ENCODE measurements at regions not wholly inside any gene's neighbourhood (a gene's known extent, or its start where the extent isn't known, plus 50 kb on each side); places are given as distances from the start of the nearest gene placed in this dataset.

DNA sequence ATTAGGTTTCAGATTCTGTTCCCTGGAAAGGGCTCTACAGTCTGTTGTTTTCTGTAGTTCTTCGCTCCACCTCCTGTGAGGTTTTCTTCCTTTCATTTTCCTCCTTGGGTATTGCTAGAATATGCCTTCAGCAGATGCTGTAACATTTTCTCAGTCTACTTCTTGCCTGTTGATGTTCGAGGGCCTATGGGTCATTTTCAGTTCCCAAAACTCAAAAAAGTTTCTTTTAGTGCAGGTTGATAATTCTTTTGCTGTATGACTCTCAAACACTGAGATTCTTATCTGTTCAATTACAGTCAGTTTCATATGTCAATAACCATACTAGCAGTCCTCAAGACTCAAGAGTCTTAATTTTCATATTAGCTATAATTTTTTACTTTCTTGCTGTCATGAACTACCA, 268.3 kb downstream of the RFC3 start:
- H3F3A ChIP-seq (ENCODE audit: insufficient read depth, low read depth) = no peaks in the 10 kb centered on the region; the same call in 1 of the 2 replicates
- DNase-seq = no peak
- 0 out of 2 replicates have a peak, but pooled peaks cover 2% of the 10 kb centered on the region for H3K9me3 ChIP-seq (ENCODE audit: insufficient read depth, low read depth)
- H3K79me2 ChIP-seq (ENCODE audit: low read depth) = no peaks in the 10 kb centered on the region
- no peaks in the 10 kb centered on the region for H3K4me1 ChIP-seq (replicated peaks; ENCODE audit: insufficient read depth)
- no TSS peak for BruUV-seq (replicated peaks)
- H3K9me2 ChIP-seq (ENCODE audit: insufficient read depth) = no peaks in the 10 kb centered on the region
- TF ChIP-seq, protein P1, sequence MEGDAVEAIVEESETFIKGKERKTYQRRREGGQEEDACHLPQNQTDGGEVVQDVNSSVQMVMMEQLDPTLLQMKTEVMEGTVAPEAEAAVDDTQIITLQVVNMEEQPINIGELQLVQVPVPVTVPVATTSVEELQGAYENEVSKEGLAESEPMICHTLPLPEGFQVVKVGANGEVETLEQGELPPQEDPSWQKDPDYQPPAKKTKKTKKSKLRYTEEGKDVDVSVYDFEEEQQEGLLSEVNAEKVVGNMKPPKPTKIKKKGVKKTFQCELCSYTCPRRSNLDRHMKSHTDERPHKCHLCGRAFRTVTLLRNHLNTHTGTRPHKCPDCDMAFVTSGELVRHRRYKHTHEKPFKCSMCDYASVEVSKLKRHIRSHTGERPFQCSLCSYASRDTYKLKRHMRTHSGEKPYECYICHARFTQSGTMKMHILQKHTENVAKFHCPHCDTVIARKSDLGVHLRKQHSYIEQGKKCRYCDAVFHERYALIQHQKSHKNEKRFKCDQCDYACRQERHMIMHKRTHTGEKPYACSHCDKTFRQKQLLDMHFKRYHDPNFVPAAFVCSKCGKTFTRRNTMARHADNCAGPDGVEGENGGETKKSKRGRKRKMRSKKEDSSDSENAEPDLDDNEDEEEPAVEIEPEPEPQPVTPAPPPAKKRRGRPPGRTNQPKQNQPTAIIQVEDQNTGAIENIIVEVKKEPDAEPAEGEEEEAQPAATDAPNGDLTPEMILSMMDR (conservative IDR thresholded peaks at IDR 0.05) = no peak
- TF ChIP-seq EZH2 (IDR thresholded peaks at IDR 0.05; ENCODE audit: low read depth) = no peak
- H4K20me1 ChIP-seq (ENCODE audit: insufficient read depth) = no peaks in the 10 kb centered on the region
- no peak overlapping the region for H3K27ac ChIP-seq
- no peak overlapping the region for H3K4me3 ChIP-seq
- no peak overlapping the region for H2AFZ ChIP-seq
- H3K4me2 ChIP-seq = no peak overlapping the region
- H3K27me3 ChIP-seq (ENCODE audit: insufficient read depth, low read depth) = no peaks in the 10 kb centered on the region
- H3K36me3 ChIP-seq (ENCODE audit: low read depth) = no peaks in the 10 kb centered on the region
- CTCF ChIA-PET = no interaction called here
- intact Hi-C loops (cut with micrococcal nuclease; ENCODE audit: unreplicated experiment) = no loop called here
- POLR2A ChIA-PET (ENCODE audit: unreplicated experiment) = no interaction called here

DNA sequence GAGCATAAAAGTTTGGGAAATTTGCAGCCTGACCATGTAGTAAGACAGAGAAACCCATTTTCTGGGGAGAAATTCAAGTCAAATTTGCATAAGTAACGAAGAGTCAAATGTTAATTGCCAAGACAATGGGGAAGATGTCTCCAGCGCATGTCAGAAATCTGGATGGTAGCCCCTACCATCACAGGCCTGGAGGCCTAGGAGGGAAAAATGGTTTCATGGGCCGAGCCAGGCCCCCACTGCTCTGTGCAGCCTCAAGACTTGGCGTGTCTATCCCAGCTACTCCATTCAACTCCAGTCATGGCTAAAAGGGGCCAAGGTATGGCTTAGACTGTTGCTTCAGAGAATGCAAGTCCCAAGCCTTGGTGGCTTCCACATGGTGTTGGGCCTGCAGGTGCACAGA, 269.8 kb downstream of the RFC3 start:
- no peaks in the 10 kb centered on the region for H3K27me3 ChIP-seq (ENCODE audit: insufficient read depth, low read depth)
- 0 out of 2 replicates have a peak, but pooled peaks cover 2% of the 10 kb centered on the region for H3K9me3 ChIP-seq (ENCODE audit: insufficient read depth, low read depth)
- no peaks in the 10 kb centered on the region for H4K20me1 ChIP-seq (ENCODE audit: insufficient read depth)
- DNase-seq = no peak
- no peaks in the 10 kb centered on the region for H3K79me2 ChIP-seq (ENCODE audit: low read depth)
- BruUV-seq (replicated peaks) = no TSS peak
- intact Hi-C loops (cut with micrococcal nuclease; ENCODE audit: unreplicated experiment) = no loop called here
- H3K4me2 ChIP-seq = no peak overlapping the region
- no peaks in the 10 kb centered on the region for H3K36me3 ChIP-seq (ENCODE audit: low read depth)
- no peaks in the 10 kb centered on the region for H3K9me2 ChIP-seq (ENCODE audit: insufficient read depth)
- CTCF ChIA-PET = no interaction called here
- TF ChIP-seq, protein P1 (conservative IDR thresholded peaks at IDR 0.05) = no peak
- no peak for TF ChIP-seq EZH2 (IDR thresholded peaks at IDR 0.05; ENCODE audit: low read depth)
- no peaks in the 10 kb centered on the region; the same call in 1 of the 2 replicates for H3F3A ChIP-seq (ENCODE audit: insufficient read depth, low read depth)
- no peak overlapping the region for H3K4me3 ChIP-seq
- POLR2A ChIA-PET (ENCODE audit: unreplicated experiment) = no interaction called here
- no peak overlapping the region for H3K27ac ChIP-seq
- no peak overlapping the region for H2AFZ ChIP-seq
- no peaks in the 10 kb centered on the region for H3K4me1 ChIP-seq (replicated peaks; ENCODE audit: insufficient read depth)

DNA sequence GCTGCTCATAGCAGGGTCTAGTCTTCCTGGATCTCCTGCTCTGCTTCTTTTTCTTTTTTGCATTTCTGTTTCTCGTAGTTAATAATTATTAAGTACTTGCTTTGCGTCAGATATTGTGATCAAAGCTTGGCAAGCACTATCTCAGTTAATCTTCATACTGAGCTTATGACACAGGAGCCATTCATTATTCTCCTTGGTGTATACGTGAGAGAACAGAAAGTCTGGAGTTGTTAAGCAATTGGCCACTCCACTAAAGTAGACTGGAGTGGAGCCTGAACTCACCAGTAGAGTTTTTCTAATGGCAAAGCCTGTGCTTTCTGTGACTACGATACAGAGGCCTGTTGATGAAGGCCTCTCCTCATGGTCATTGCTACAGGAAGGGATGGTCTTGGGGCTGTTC, 285.9 kb downstream of the RFC3 start:
- BruUV-seq (replicated peaks) = no TSS peak
- Histone ChIP-seq H3K79me2 (ENCODE audit: low read depth) (no peaks in the 10 kb centered on the region), H3K4me2 (no peak overlapping the region), H3K36me3 (ENCODE audit: low read depth) (no peaks in the 10 kb centered on the region), H3K4me1 (replicated peaks; ENCODE audit: insufficient read depth) (0 out of 2 replicates have a peak, but pooled peaks cover 7% of the 10 kb centered on the region), H3F3A (ENCODE audit: insufficient read depth, low read depth) (no peaks in the 10 kb centered on the region), H3K27me3 (ENCODE audit: insufficient read depth, low read depth) (no peaks in the 10 kb centered on the region), H3K9me3 (ENCODE audit: insufficient read depth, low read depth) (no peaks in the 10 kb centered on the region), H3K9me2 (ENCODE audit: insufficient read depth) (no peaks in the 10 kb centered on the region), H4K20me1 (ENCODE audit: insufficient read depth) (no peaks in the 10 kb centered on the region), H3K4me3 (no peak overlapping the region), H3K27ac (no peak overlapping the region), H2AFZ (no peak overlapping the region)
- TF ChIP-seq, protein P1 (conservative IDR thresholded peaks at IDR 0.05) = no peak
- TF ChIP-seq EZH2 (IDR thresholded peaks at IDR 0.05; ENCODE audit: low read depth) = no peak
- ChIA-PET POLR2A (ENCODE audit: unreplicated experiment) (no interaction called here), CTCF (no interaction called here)
- intact Hi-C loops (cut with micrococcal nuclease; ENCODE audit: unreplicated experiment) = no loop called here
- DNase-seq = no peak
